GM13977 (cell line): ENCODE measurements at regions not wholly inside any gene's neighbourhood (a gene's known extent, or its start where the extent isn't known, plus 50 kb on each side); places are given as distances from the start of the nearest gene placed in this dataset.

Experiments used
- DNase-seq: peaks from one replicate; pipeline ENCODE4 v3.0.0; 2012; ENCODE audit warnings: low spot score
- CTCF ChIP-seq: IDR thresholded peaks from 2 replicates; pipeline ENCODE4 v1.5.1; 2012; ENCODE audit warnings: mild to moderate bottlenecking, control low read depth; ENCODE audit not compliant: insufficient read depth; ENCODE audit errors: extremely low read depth, missing control alignments
- in situ Hi-C: fragments of 300-500 bp; cut with MboI; formaldehyde crosslinking; loops from one replicate; pipeline ENCODE4 v1.12.0; 2022; ENCODE audit warnings: low sequenced_read_pairs, low pct_unique_long_range_greater_than_20kb, mixed read lengths, inconsistent platforms; ENCODE audit not compliant: unreplicated experiment

DNA sequence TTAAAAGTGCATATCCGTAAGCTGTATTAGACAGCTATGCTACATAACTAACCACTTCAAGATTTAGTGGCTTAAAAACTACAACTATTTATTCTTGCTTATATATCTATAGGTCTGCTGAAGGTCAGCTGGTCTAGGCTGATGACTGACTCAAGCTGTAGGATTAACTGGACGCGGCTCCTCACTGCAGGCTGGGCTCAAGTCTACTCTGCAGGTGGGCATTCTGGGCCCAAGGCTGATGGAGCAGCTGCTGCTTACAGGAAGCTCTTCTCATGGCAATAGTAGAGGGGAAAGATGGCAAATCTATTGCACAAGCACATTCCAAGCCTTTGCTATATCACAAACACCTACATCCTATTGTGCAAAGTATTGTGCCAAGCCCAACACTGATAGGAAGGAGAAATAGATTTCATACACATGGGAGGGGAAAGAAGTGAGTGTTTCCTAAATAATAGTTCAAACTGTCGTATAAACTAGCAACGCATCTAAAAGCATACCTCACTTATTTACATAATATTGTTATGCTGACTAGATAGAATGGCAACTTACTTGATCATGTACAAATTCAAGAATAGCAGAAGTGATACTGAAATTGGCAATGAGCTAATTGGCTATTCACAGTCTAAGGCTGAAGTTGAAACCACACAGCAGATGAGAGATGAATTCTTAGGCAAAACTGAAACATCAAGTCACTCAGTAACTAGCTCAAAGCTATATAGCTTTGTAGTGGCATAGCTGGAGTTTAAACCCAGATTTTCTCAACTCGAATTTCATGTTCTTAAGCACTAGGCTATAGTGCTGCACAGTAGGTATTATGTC lies 263.8 kb downstream of the NKX6-1 start:
- in situ Hi-C loops: no loop called here
- TF ChIP-seq CTCF: no peak
- DNase-seq: peak; percentile 52

DNA sequence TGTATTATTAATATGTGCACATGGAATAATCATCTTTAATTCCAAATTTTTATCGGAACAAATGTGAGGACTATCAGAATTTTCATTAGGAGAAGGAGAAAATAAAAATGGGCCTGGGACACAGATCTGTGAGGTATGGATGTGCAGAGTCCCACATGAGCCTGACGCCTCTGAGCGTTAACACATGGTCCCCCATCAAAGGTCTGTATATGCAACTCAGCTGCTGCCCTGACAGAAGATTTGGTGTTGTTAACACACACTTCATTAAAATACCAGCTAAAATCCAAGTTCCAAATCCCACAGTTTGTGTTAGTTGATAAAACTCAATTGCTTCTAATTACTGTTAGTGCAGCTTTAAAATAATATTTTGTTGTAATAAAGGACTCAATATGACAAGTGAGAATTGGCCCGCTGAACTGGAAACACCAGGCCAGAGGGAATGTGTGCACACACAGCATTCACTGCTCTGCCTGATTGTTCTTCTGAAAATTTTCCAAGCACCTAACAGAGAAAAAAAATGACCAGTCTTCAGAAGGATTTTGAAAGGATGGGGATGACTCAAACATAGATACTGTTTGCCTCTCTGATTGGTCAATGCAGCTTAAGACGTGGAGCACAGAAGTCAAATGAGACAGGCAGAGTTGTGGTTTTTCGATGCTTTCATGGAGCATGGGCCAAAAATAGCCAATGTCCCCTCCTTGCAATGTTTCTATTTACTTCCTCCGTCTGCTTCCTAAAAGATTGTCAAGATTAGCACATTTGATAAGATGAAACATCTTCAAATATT lies 266.6 kb downstream of the NKX6-1 start:
- TF ChIP-seq CTCF: no peak
- DNase-seq: no peak
- in situ Hi-C loops: no loop called here

DNA sequence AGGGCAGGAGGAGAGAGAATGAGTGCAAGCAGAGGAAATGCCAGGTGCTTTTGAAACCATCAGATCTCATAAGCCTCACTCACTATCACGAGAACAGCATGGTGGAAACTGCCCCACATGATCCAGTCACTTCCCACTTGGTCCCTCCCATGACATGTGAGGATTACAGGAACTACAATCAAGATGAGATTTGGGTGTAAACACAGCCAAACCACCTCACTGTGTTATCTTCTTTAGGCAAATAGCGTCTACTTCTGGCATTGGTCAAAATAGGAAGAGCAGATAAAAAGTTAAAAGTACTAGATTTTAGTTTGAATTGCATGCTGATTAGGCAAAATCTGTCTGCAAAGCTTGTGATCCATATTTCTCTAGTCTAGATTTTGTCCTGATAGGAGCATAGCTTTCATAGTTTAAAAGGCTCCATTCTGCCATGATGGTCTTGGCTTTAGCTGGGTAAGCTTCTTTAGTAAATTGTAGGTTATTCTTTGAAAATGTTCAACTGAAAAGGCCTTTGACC lies 267.5 kb downstream of the NKX6-1 start:
- DNase-seq: no peak
- in situ Hi-C loops: no loop called here
- TF ChIP-seq CTCF: no peak

DNA sequence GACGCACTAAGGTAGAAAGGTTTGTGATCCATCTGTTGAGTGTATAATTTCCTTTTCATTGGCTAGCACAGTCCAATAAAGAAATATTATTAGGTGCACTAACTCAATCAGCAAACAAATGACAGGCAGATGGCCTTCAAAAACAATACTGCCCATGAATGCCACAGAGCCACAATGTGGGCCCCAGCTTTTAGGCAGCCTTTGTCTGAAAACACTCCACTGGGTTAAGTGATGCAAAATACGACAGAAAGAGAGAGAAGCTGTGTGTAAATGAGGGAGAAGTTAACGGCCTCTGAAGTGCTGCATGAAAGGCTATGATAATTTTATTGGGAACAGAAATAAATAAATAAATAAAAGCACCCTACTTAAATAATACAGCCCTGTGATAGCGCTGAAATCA lies 274.6 kb downstream of the NKX6-1 start:
- no peak for TF ChIP-seq CTCF
- DNase-seq: no peak
- in situ Hi-C loops: no loop called here

GRCh38 chr4:84221704-84222103 lies 277.4 kb downstream of the NKX6-1 start:
- TF ChIP-seq CTCF: no peak
- DNase-seq: no peak

DNA sequence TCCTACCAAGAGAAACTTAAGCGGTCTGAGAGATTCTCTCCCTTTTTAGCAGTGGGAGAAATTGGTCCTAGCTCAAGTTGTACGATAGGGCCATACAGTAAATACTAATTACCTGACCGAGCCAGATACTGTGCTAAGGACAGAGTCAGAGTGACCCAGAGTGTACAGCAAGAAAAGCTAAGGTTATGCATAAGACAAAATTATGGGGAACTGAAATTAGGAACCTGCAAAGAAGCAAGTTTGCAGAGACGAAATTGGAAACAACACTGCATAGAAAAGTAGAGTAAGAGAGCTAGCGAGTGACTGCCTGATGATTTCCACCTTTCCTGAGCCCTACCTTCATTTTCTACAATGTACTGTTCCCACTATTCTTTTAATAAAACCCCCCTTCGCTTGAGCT lies 278.1 kb downstream of the NKX6-1 start:
- in situ Hi-C loops: no loop called here
- TF ChIP-seq CTCF: no peak
- no peak for DNase-seq

More at GRCh38 chr4:84221704-84222103, 277.4 kb downstream of the NKX6-1 start:
- in situ Hi-C loops: no loop called here
